ENCODE measurements at regions not wholly inside any gene's neighbourhood (a gene's known extent, or its start where the extent isn't known, plus 50 kb on each side); places are given as distances from the start of the nearest gene placed in this dataset.

GRCh38 chr16:6284731-6285130, 1047.9 kb upstream of the RBFOX1 start:
- no peak overlapping the region for H3K27ac ChIP-seq (ENCODE audit: extremely low read length, insufficient read depth, low read length)
- CTCF ChIA-PET (ENCODE audit: low intra/inter-chr PET ratio, low total read pairs): no interaction called here
- peaks cover 4% of the 10 kb centered on the region; the same call in 1 of the 2 replicates for H3K9me3 ChIP-seq (ENCODE audit: low read length)
- FAIRE-seq (no peak), DNase-seq (ENCODE audit: low spot score) (no peak), ATAC-seq (no peak)
- no peaks in the 10 kb centered on the region for H3K79me2 ChIP-seq (ENCODE audit: insufficient read depth, low read length)
- POLR2A ChIA-PET: no interaction called here
- 3% methylated on average over 7 of the region's 7 CpGs for WGBS (ENCODE audit: low lambda C conversion rate)
- H3K4me2 ChIP-seq (ENCODE audit: low read depth, low read length): no peak overlapping the region
- no peak overlapping the region for H2AFZ ChIP-seq (ENCODE audit: low read length)
- H4K20me1 ChIP-seq (ENCODE audit: insufficient read depth, low read length): no peaks in the 10 kb centered on the region
- intact Hi-C loops (cut with micrococcal nuclease; ENCODE audit: unreplicated experiment): no loop called here
- no TSS peak for BruUV-seq (replicated peaks)
- no peak overlapping the region for H3K4me3 ChIP-seq (replicated peaks in 1 of 3; ENCODE audit: insufficient read depth in 1 of 3, low read depth in 2 of 3, low read length in 3 of 3)
- no peak overlapping the region for H3K9ac ChIP-seq (ENCODE audit: insufficient read depth, low read depth, low read length)
- peaks cover 0 to 8% of the 10 kb centered on the region in 2 experiments; a peak in 1 of 5 replicates for H3K27me3 ChIP-seq (ENCODE audit: control insufficient read depth in 1 of 2, insufficient read depth in 2 of 2, low read length in 2 of 2)
- no peaks in the 10 kb centered on the region for H3K4me1 ChIP-seq (ENCODE audit: insufficient read depth, low read length)
- H3K36me3 ChIP-seq (replicated peaks in 1 of 2; ENCODE audit: control insufficient read depth in 1 of 2, insufficient read depth in 2 of 2, low read length in 2 of 2): no peaks in the 10 kb centered on the region
- in situ Hi-C loops (cut with HindIII; ENCODE audit: extremely low pct_ligation_motif_present, low pct_unique_long_range_greater_than_20kb): no loop called here
- TF ChIP-seq GMEB2 (CRISPR knock-in tag; IDR thresholded peaks at IDR 0.05; ENCODE audit: low read depth): no peak
- no peak for TF ChIP-seq CC2D1A (CRISPR knock-in tag; IDR thresholded peaks at IDR 0.05)
- no peak for TF ChIP-seq KAT2B (IDR thresholded peaks at IDR 0.05; ENCODE audit: borderline replicate concordance, low read depth, low read length)
- no peak for TF ChIP-seq MYC (CRISPR knock-in tag; IDR thresholded peaks at IDR 0.05; ENCODE audit: borderline replicate concordance)
- no peak for TF ChIP-seq SIN3A (IDR thresholded peaks at IDR 0.05; ENCODE audit: borderline replicate concordance, low read depth, low read length)
- TF ChIP-seq, protein P1, sequence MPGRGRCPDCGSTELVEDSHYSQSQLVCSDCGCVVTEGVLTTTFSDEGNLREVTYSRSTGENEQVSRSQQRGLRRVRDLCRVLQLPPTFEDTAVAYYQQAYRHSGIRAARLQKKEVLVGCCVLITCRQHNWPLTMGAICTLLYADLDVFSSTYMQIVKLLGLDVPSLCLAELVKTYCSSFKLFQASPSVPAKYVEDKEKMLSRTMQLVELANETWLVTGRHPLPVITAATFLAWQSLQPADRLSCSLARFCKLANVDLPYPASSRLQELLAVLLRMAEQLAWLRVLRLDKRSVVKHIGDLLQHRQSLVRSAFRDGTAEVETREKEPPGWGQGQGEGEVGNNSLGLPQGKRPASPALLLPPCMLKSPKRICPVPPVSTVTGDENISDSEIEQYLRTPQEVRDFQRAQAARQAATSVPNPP (CRISPR knock-in tag; IDR thresholded peaks at IDR 0.05): no peak
- TF ChIP-seq ATF1 (CRISPR knock-in tag; IDR thresholded peaks at IDR 0.05): no peak
- TF ChIP-seq, protein P2, sequence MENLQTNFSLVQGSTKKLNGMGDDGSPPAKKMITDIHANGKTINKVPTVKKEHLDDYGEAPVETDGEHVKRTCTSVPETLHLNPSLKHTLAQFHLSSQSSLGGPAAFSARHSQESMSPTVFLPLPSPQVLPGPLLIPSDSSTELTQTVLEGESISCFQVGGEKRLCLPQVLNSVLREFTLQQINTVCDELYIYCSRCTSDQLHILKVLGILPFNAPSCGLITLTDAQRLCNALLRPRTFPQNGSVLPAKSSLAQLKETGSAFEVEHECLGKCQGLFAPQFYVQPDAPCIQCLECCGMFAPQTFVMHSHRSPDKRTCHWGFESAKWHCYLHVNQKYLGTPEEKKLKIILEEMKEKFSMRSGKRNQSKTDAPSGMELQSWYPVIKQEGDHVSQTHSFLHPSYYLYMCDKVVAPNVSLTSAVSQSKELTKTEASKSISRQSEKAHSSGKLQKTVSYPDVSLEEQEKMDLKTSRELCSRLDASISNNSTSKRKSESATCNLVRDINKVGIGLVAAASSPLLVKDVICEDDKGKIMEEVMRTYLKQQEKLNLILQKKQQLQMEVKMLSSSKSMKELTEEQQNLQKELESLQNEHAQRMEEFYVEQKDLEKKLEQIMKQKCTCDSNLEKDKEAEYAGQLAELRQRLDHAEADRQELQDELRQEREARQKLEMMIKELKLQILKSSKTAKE (CRISPR knock-in tag; IDR thresholded peaks at IDR 0.05; ENCODE audit: borderline replicate concordance): no peak
- no peak for TF ChIP-seq ZXDC (CRISPR knock-in tag; IDR thresholded peaks at IDR 0.05)
- TF ChIP-seq ZSCAN29 (CRISPR knock-in tag; conservative IDR thresholded peaks at IDR 0.05): no peak
- TF ChIP-seq KLF13 (CRISPR knock-in tag; IDR thresholded peaks at IDR 0.05): no peak
- TF ChIP-seq ZNF891 (CRISPR knock-in tag; IDR thresholded peaks at IDR 0.05): no peak
- no peak for TF ChIP-seq ZNF101 (CRISPR knock-in tag; IDR thresholded peaks at IDR 0.05; ENCODE audit: borderline replicate concordance, low read depth)

Measured in HepG2 (cell line).